H9 (cell line): ENCODE measurements at regions not wholly inside any gene's neighbourhood (a gene's known extent, or its start where the extent isn't known, plus 50 kb on each side); places are given as distances from the start of the nearest gene placed in this dataset.

ENCODE experiments used
- DNase-seq: peaks from one replicate; pipeline ENCODE4 v3.0.0-alpha.2; 2017
- H2AFZ ChIP-seq: one replicate; pipeline ENCODE4 v1.6.1; 2013; ENCODE audit warnings: mild to moderate bottlenecking, low read length, control low read depth, moderate library complexity
- H2AK5ac ChIP-seq: 2 replicates; pipeline ENCODE4 v1.6.1; 2013; ENCODE audit warnings: low read length, control low read depth, mixed read lengths; ENCODE audit not compliant: insufficient read length
- H2BK120ac ChIP-seq: one replicate; pipeline ENCODE4 v1.6.1; 2013; ENCODE audit warnings: low read depth, mild to moderate bottlenecking, low read length, control low read depth, inconsistent platforms; ENCODE audit not compliant: poor library complexity, severe bottlenecking
- H2BK12ac ChIP-seq: 2 replicates; pipeline ENCODE4 v1.6.1; 2013; ENCODE audit warnings: low read length, control low read depth, mixed read lengths, low read depth; ENCODE audit not compliant: insufficient read length
- H2BK15ac ChIP-seq: 2 replicates; pipeline ENCODE4 v1.6.1; 2013; ENCODE audit warnings: low read depth, low read length, control low read depth
- H2BK20ac ChIP-seq: one replicate; pipeline ENCODE4 v1.6.1; 2013; ENCODE audit warnings: low read depth, mild to moderate bottlenecking, low read length, control low read depth, inconsistent platforms; ENCODE audit not compliant: poor library complexity, severe bottlenecking
- H2BK5ac ChIP-seq: 2 replicates; pipeline ENCODE4 v1.6.1; 2013; ENCODE audit warnings: low read length, control low read depth, mixed read lengths; ENCODE audit not compliant: insufficient read length
- H3K14ac ChIP-seq: 2 replicates; pipeline ENCODE4 v1.6.1; 2013; ENCODE audit warnings: low read length, control low read depth; ENCODE audit not compliant: insufficient read depth
- H3K18ac ChIP-seq: 2 replicates; pipeline ENCODE4 v1.6.1; 2013; ENCODE audit warnings: low read depth, mild to moderate bottlenecking, mixed read lengths, low read length, control low read depth; ENCODE audit not compliant: insufficient read length
- H3K23ac ChIP-seq: 2 replicates; pipeline ENCODE4 v1.6.1; 2013; ENCODE audit warnings: low read length, control low read depth, mixed read lengths, low read depth; ENCODE audit not compliant: insufficient read length
- H3K23me2 ChIP-seq: 2 replicates; pipeline ENCODE4 v1.6.1; 2013; ENCODE audit warnings: low read depth, mild to moderate bottlenecking, mixed read lengths, low read length, control low read depth; ENCODE audit not compliant: insufficient read length, poor library complexity, severe bottlenecking
- H3K27ac ChIP-seq: 2 replicates; pipeline ENCODE4 v1.5.1; 2013; ENCODE audit warnings: low read length, control low read depth, mixed read lengths, low read depth; ENCODE audit not compliant: insufficient read length
- H3K27me3 ChIP-seq: 2 replicates; pipeline ENCODE4 v1.6.1; 2013; ENCODE audit warnings: low read length, control low read depth, inconsistent platforms; ENCODE audit not compliant: insufficient read depth
- H3K4ac ChIP-seq: 2 replicates; pipeline ENCODE4 v1.6.1; 2013; ENCODE audit warnings: low read depth, mild to moderate bottlenecking, control low read depth, inconsistent platforms, low read length, moderate library complexity
- H3K4me1 ChIP-seq: 2 replicates; pipeline ENCODE4 v1.6.1; 2013; ENCODE audit warnings: low read length, control low read depth, inconsistent platforms; ENCODE audit not compliant: insufficient read depth
- H3K4me2 ChIP-seq: 2 replicates; pipeline ENCODE4 v1.6.1; 2013; ENCODE audit warnings: low read length, control low read depth, mixed read lengths; ENCODE audit not compliant: insufficient read length, insufficient read depth
- H3K56ac ChIP-seq: 2 replicates; pipeline ENCODE4 v1.6.1; 2013; ENCODE audit warnings: low read depth, mild to moderate bottlenecking, mixed read lengths, low read length, control low read depth; ENCODE audit not compliant: insufficient read length
- H3K79me1 ChIP-seq: 2 replicates; pipeline ENCODE4 v1.6.1; 2013; ENCODE audit warnings: low read depth, mild to moderate bottlenecking, moderate library complexity, low read length, control low read depth, inconsistent platforms; ENCODE audit not compliant: insufficient read depth, poor library complexity, severe bottlenecking
- H3K79me2 ChIP-seq: 2 replicates; pipeline ENCODE4 v1.6.1; 2013; ENCODE audit warnings: low read length, control low read depth, inconsistent platforms; ENCODE audit not compliant: insufficient read depth
- H3K9ac ChIP-seq: 2 replicates; pipeline ENCODE4 v1.6.1; 2013; ENCODE audit warnings: low read length, control low read depth, mixed read lengths; ENCODE audit not compliant: insufficient read length; ENCODE audit errors: extremely low read depth
- H3K9me3 ChIP-seq: one replicate; pipeline ENCODE4 v1.6.1; 2013; ENCODE audit warnings: low read depth, low read length, inconsistent platforms; ENCODE audit not compliant: control insufficient read depth
- H3T11ph ChIP-seq: one replicate; pipeline ENCODE4 v1.6.1; 2013; ENCODE audit warnings: mild to moderate bottlenecking, low read length, control low read depth, inconsistent platforms
- H4K20me1 ChIP-seq: one replicate; pipeline ENCODE4 v1.6.1; 2013; ENCODE audit not compliant: control insufficient read depth, insufficient read length, insufficient read depth
- H4K5ac ChIP-seq: 2 replicates; pipeline ENCODE4 v1.6.1; 2013; ENCODE audit warnings: low read depth, mild to moderate bottlenecking, mixed read lengths, low read length, control low read depth; ENCODE audit not compliant: insufficient read length
- H4K8ac ChIP-seq: replicated peaks from 2 replicates; pipeline ENCODE4 v1.6.1; 2013; ENCODE audit warnings: low read length, control low read depth, mixed read lengths, low read depth; ENCODE audit not compliant: insufficient read length
- H4K91ac ChIP-seq: 2 replicates; pipeline ENCODE4 v1.6.1; 2013; ENCODE audit warnings: low read depth, mild to moderate bottlenecking, moderate library complexity, mixed read lengths, low read length, control low read depth; ENCODE audit not compliant: insufficient read length
- H3K27ac Mint-ChIP-seq, 3 experiments: 2 replicates in 2 of 3; 3 replicates in 1 of 3; pipeline ENCODE4 v1.8.0; 2020 to 2021; ENCODE audit warnings: mixed read lengths in 3 of 3, mild to moderate bottlenecking in 1 of 3, moderate library complexity in 1 of 3
- H3K27me3 Mint-ChIP-seq: 2 replicates; pipeline ENCODE4 v1.8.0; 2021; ENCODE audit warnings: low read depth, mild to moderate bottlenecking, moderate library complexity, mixed read lengths
- H3K36me3 Mint-ChIP-seq, 3 experiments: 2 replicates in 2 of 3; 3 replicates in 1 of 3; pipeline ENCODE4 v1.8.0; 2020 to 2021; ENCODE audit warnings: low read depth in 3 of 3, mixed read lengths in 3 of 3; ENCODE audit not compliant: insufficient read depth in 1 of 3
- H3K4me1 Mint-ChIP-seq, 2 experiments: 2 replicates each; pipeline ENCODE4 v1.8.0; 2020; ENCODE audit warnings: mixed read lengths in 2 of 2
- H3K4me3 Mint-ChIP-seq, 2 experiments: 2 replicates in 1 of 2; 3 replicates in 1 of 2; pipeline ENCODE4 v1.8.0; 2020 to 2021; ENCODE audit warnings: mild to moderate bottlenecking in 2 of 2, mixed read lengths in 2 of 2, moderate library complexity in 1 of 2
- H3K9me3 Mint-ChIP-seq, 2 experiments: 2 replicates in 1 of 2; 3 replicates in 1 of 2; pipeline ENCODE4 v1.8.0; 2020; ENCODE audit warnings: mild to moderate bottlenecking in 2 of 2, mixed read lengths in 2 of 2, moderate library complexity in 1 of 2
- WGBS: extraction: QIAGEN DNeasy Blood & Tissue Kit; methylation state at CpG from one replicate; pipeline ENCODE4 v1.1.7; 2013; ENCODE audit warnings: missing lambda C conversion rate, low lambda C conversion rate, mixed read lengths; ENCODE audit not compliant: insufficient read length; ENCODE audit errors: extremely low coverage; 5-methylcytosine and 5-hydroxymethylcytosine counted together
- TF ChIP-seq, protein P1 (sequence below): fragments of 200-600 bp; sonication (generic); conservative IDR thresholded peaks from 3 replicates; pipeline ENCODE4 v1.8.0; 2021; ENCODE audit warnings: antibody characterized with exemption, mild to moderate bottlenecking

DNA sequence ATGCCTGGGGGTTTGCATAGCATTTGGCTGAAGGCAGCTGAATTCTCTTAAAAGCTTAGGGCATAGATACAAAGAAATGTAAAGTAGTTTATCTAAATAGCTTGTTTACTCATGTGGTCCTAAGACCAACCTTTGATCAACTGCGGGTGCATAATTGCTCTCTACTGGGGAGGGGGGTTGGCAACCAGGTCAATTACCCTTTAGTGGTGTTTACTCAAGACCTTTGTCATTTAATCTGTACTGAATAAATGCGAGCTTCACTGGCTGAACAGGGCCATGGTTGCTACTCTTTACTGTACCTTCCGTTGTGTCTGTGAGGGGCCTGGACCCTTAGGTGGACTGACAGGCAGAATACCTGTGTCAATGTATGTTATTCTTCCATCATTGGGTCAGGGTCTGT is 102.7 kb upstream of the FAM9C start:
- Histone ChIP-seq H2BK15ac (no peak overlapping the region), H2BK20ac (no peak overlapping the region), H3K27me3 (no peaks in the 10 kb centered on the region), H3K9me3 (peaks cover 27% of the 10 kb centered on the region), H4K5ac (no peak overlapping the region), H2BK120ac (no peak overlapping the region), H3T11ph (no peak overlapping the region), H3K4me1 (peaks cover 3% of the 10 kb centered on the region; the same call in 1 of the 2 replicates), H3K4me2 (no peak overlapping the region), H4K8ac (no peak overlapping the region), H3K9ac (no peak overlapping the region), H4K20me1 (no peaks in the 10 kb centered on the region), H3K18ac (no peak overlapping the region), H3K14ac (no peak overlapping the region), H3K79me2 (no peaks in the 10 kb centered on the region), H3K23me2 (no peaks in the 10 kb centered on the region), H3K4ac (no peak overlapping the region), H4K91ac (no peak overlapping the region), H2AK5ac (no peak overlapping the region), H3K27ac (no peak overlapping the region), H2BK5ac (no peak overlapping the region), H3K56ac (no peak overlapping the region), H3K23ac (no peak overlapping the region), H2BK12ac (no peak overlapping the region), H2AFZ (no peak overlapping the region), H3K79me1 (no peaks in the 10 kb centered on the region)
- no peak for DNase-seq
- Mint-ChIP-seq H3K27ac (no peak overlapping the region), H3K9me3 (peaks cover 64 to 67% of the 10 kb centered on the region in 2 experiments), H3K4me1 (peaks cover 5 to 7% of the 10 kb centered on the region in 2 experiments), H3K36me3 (peaks cover 25 to 32% (median 26%) of the 10 kb centered on the region in 3 experiments), H3K4me3 (no peak overlapping the region), H3K27me3 (no peaks in the 10 kb centered on the region)
- WGBS = no CpG with 5 or more reads among the region's 3 CpGs
- TF ChIP-seq, protein P1, sequence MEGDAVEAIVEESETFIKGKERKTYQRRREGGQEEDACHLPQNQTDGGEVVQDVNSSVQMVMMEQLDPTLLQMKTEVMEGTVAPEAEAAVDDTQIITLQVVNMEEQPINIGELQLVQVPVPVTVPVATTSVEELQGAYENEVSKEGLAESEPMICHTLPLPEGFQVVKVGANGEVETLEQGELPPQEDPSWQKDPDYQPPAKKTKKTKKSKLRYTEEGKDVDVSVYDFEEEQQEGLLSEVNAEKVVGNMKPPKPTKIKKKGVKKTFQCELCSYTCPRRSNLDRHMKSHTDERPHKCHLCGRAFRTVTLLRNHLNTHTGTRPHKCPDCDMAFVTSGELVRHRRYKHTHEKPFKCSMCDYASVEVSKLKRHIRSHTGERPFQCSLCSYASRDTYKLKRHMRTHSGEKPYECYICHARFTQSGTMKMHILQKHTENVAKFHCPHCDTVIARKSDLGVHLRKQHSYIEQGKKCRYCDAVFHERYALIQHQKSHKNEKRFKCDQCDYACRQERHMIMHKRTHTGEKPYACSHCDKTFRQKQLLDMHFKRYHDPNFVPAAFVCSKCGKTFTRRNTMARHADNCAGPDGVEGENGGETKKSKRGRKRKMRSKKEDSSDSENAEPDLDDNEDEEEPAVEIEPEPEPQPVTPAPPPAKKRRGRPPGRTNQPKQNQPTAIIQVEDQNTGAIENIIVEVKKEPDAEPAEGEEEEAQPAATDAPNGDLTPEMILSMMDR = no peak
